Keratinocyte (primary cell): ENCODE measurements at regions not wholly inside any gene's neighbourhood (a gene's known extent, or its start where the extent isn't known, plus 50 kb on each side); places are given as distances from the start of the nearest gene placed in this dataset.

Experiments
- EZH2 ChIP-seq: IDR thresholded peaks from one replicate; pipeline ENCODE4 v1.6.1; 2012; ENCODE audit warnings: inconsistent platforms, mild to moderate bottlenecking, low read length, moderate library complexity
- TF ChIP-seq, protein P1 (sequence below), 3 experiments: IDR thresholded peaks in 1 of 3; conservative IDR thresholded peaks in 1 of 3; optimal IDR thresholded peaks in 1 of 3; 2 replicates in 2 of 3; 3 replicates in 1 of 3; pipeline versions ENCODE3 to v1.5.1; 2011; ENCODE audit warnings: low read length in 3 of 3, mild to moderate bottlenecking in 3 of 3, moderate library complexity in 2 of 3, control low read depth in 1 of 3, inconsistent platforms in 1 of 3; ENCODE audit not compliant: insufficient read depth in 2 of 3; ENCODE audit errors: extremely low read depth in 1 of 3

DNA sequence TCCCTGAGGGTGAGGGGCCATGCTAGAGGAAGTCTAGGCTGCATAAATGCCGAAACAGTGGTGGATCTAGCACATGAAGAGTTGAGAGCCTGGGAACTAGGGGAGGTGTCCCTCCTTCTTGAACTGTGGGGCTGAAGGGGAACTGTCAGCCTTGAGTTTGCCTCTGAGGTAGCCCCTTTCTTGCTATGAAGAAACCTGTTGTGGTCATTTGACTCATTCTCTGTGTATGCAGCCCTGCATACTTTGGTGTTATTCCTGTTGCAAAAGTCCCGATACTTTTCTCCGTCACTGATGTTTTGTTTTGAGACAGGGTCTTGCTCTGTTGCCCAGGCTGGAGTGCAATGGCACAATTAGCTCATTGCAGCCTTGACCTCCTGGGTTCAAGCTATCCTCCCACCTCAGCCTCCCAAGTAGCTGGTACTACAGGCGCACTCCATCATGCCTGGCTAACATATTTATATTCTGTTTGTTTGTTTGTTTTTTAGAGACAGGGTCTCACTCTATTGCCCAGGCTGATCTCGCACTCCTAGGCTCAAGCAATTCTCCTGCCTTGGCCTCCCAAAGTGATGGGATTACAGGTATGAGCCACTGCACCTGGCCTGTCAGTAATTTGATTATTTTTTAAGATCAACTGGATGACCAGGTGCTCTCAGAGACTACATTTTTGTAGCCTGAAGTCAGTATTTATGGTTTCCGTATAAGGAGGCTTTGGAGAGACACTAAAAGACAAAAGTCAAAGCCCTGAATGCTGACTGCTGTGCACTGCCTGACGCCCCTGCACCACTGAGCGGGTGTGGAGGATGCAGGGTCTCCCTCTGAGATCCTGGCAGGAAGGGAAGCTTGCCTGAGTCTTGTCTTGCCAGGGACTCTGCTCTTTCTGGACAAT, 86.2 kb upstream of the KCNK12 start:
- TF ChIP-seq, protein P1, sequence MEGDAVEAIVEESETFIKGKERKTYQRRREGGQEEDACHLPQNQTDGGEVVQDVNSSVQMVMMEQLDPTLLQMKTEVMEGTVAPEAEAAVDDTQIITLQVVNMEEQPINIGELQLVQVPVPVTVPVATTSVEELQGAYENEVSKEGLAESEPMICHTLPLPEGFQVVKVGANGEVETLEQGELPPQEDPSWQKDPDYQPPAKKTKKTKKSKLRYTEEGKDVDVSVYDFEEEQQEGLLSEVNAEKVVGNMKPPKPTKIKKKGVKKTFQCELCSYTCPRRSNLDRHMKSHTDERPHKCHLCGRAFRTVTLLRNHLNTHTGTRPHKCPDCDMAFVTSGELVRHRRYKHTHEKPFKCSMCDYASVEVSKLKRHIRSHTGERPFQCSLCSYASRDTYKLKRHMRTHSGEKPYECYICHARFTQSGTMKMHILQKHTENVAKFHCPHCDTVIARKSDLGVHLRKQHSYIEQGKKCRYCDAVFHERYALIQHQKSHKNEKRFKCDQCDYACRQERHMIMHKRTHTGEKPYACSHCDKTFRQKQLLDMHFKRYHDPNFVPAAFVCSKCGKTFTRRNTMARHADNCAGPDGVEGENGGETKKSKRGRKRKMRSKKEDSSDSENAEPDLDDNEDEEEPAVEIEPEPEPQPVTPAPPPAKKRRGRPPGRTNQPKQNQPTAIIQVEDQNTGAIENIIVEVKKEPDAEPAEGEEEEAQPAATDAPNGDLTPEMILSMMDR (optimal IDR thresholded peaks at IDR 0.05 in 1 of 3, IDR thresholded peaks at IDR 0.05 in 1 of 3, conservative IDR thresholded peaks at IDR 0.05 in 1 of 3; ENCODE audit: extremely low read depth in 1 of 3, insufficient read depth in 2 of 3, low read length in 3 of 3), result no peak
- no peak for TF ChIP-seq EZH2
